ENCODE measurements at regions not wholly inside any gene's neighbourhood (a gene's known extent, or its start where the extent isn't known, plus 50 kb on each side); places are given as distances from the start of the nearest gene placed in this dataset.

- no peak overlapping the region for H3K4me3 Mint-ChIP-seq
- no peak for DNase-seq
Observed at GRCh38 chr5:73233053-73233460, 60.1 kb downstream of the TMEM174 start.

GRCh38 chr5:73232266-73233041 is 59.5 kb downstream of the TMEM174 start:
- H3K4me3 Mint-ChIP-seq = no peak overlapping the region
- CTCF ChIA-PET = interaction anchor here (1.4 to 1.8 kb wide), 2 partner anchors 16 to 219 kb away, joined by 5 to 7 read pairs; no protein-coding TSS in a partner anchor

More at GRCh38 chr5:73233053-73233460, 60.1 kb downstream of the TMEM174 start:
- CTCF ChIA-PET = interaction anchor here (1.4 to 1.8 kb wide), 2 partner anchors 17 to 218 kb away, joined by 5 to 7 read pairs; no protein-coding TSS in a partner anchor
- ATAC-seq = no peak
- H3K36me3 Mint-ChIP-seq = no peaks in the 10 kb centered on the region
- H3K27me3 Mint-ChIP-seq = peaks cover 84% of the 10 kb centered on the region
- H3K4me1 Mint-ChIP-seq = peaks cover 22% of the 10 kb centered on the region
- no peak overlapping the region for H3K27ac Mint-ChIP-seq
- H3K9me3 Mint-ChIP-seq (ENCODE audit: low read depth) = no peaks in the 10 kb centered on the region

DNA sequence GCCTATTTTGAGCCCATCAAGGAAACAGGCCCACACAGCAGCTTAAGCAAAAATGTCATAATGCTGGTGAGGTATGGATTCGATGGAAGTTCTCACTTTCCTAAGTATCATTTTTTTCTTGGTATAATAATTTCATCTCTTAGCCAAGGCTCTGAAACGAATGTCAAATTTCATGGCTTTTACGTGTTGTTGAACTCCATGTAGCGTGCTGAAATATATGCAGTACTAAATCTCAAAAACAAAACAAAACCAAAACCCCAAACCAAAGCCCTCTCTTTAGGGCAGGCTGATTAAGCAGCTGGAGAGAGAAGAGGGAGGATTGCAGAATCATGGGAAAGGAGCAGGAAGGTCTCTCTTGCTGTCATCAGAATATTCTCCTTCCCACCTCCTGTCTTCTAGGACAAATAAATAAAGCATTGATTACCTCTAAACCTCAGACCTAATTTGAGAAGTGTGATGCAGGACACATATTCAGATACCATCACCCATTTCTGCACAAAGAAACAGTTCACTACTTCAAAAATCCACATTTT is 58.3 kb downstream of the TMEM174 start:
- ATAC-seq (no peak), DNase-seq (no peak)
- no peaks in the 10 kb centered on the region for H3K9me3 Mint-ChIP-seq (ENCODE audit: low read depth)
- H3K27me3 Mint-ChIP-seq = peaks cover 87% of the 10 kb centered on the region
- no peak overlapping the region for H3K4me3 Mint-ChIP-seq
- H3K27ac Mint-ChIP-seq = no peak overlapping the region
- no peaks in the 10 kb centered on the region for H3K36me3 Mint-ChIP-seq
- peaks cover 22% of the 10 kb centered on the region for H3K4me1 Mint-ChIP-seq
- CTCF ChIA-PET = interaction anchor here (1.6 to 1.8 kb wide), 2 partner anchors 16 to 220 kb away, joined by 4 to 5 read pairs; no protein-coding TSS in a partner anchor

More at GRCh38 chr5:73232266-73233041, 59.5 kb downstream of the TMEM174 start:
- no peaks in the 10 kb centered on the region for H3K9me3 Mint-ChIP-seq (ENCODE audit: low read depth)
- DNase-seq (no peak), ATAC-seq (no peak)
- no peak overlapping the region for H3K27ac Mint-ChIP-seq
- peaks cover 86% of the 10 kb centered on the region for H3K27me3 Mint-ChIP-seq
- peaks cover 22% of the 10 kb centered on the region for H3K4me1 Mint-ChIP-seq
- no peaks in the 10 kb centered on the region for H3K36me3 Mint-ChIP-seq

- CTCF ChIA-PET = interaction anchor here (1.5 to 1.6 kb wide), 2 partner anchors 15 to 221 kb away, joined by 4 to 7 read pairs; no protein-coding TSS in a partner anchor
- Mint-ChIP-seq H3K4me1 (peaks cover 22% of the 10 kb centered on the region), H3K27ac (no peak overlapping the region), H3K9me3 (ENCODE audit: low read depth) (no peaks in the 10 kb centered on the region), H3K27me3 (peaks cover 85% of the 10 kb centered on the region), H3K36me3 (no peaks in the 10 kb centered on the region), H3K4me3 (no peak overlapping the region)
- DNase-seq (no peak), ATAC-seq (no peak)
Observed at GRCh38 chr5:73230264-73231245, 57.6 kb downstream of the TMEM174 start.

GRCh38 chr5:73229271-73229670 is 56.3 kb downstream of the TMEM174 start:
- Mint-ChIP-seq H3K4me3 (no peak overlapping the region), H3K9me3 (ENCODE audit: low read depth) (no peaks in the 10 kb centered on the region)

DNA sequence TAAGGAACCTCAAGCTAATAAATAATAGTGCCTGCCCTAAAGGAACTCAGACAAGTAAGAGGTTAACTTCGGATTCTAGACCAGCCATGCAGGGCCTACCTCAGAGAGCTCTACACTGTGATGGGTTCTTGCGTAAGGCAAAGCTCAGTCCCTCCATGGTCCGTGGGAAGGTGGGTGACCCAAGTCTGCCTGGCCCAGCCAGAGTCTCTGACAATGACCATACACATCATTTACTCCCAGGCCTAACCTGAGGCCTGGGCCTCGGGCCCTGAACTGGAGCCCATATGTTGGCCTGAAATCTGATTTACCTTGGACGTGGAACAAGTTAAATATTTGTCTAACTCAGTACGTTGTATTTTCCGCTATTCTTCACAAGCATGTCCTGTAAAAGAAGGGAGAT is 55.1 kb downstream of the TMEM174 start:
- ATAC-seq (no peak), DNase-seq (no peak)
- CTCF ChIA-PET = no interaction called here
- Mint-ChIP-seq H3K27me3 (peaks cover 83% of the 10 kb centered on the region), H3K36me3 (no peaks in the 10 kb centered on the region), H3K27ac (no peak overlapping the region), H3K4me1 (peaks cover 17% of the 10 kb centered on the region), H3K9me3 (ENCODE audit: low read depth) (no peaks in the 10 kb centered on the region), H3K4me3 (no peak overlapping the region)

More at GRCh38 chr5:73229271-73229670, 56.3 kb downstream of the TMEM174 start:
- DNase-seq (no peak), ATAC-seq (no peak)
- H3K27ac Mint-ChIP-seq = no peak overlapping the region
- no peaks in the 10 kb centered on the region for H3K36me3 Mint-ChIP-seq
- CTCF ChIA-PET = interaction anchor here (0.9 to 1.5 kb wide), 3 partner anchors 13 to 224 kb away, joined by 3 to 7 read pairs (median 4); no protein-coding TSS in a partner anchor
- H3K27me3 Mint-ChIP-seq = peaks cover 86% of the 10 kb centered on the region
- H3K4me1 Mint-ChIP-seq = peaks cover 22% of the 10 kb centered on the region

Data from activated CD8-positive, alpha-beta memory T cell treated with anti-CD3 and anti-CD28 coated beads, Interleukin-2, amount 10 ng/mL, durations not matched to agents 7 days and 5 days (primary cell).